ENCODE measurements at regions not wholly inside any gene's neighbourhood (a gene's known extent, or its start where the extent isn't known, plus 50 kb on each side); places are given as distances from the start of the nearest gene placed in this dataset.

GRCh38 chr2:15006667-15007066 is 374.1 kb downstream of the LRATD1 start:
- Histone ChIP-seq H3K36me3 (no peaks in the 10 kb centered on the region), H3K4me1 (no peaks in the 10 kb centered on the region), H3K9me3 (peaks cover 0 to 5% (median 0%) of the 10 kb centered on the region in 3 donors), H3K27ac (no peak overlapping the region), H3K4me3 (no peak overlapping the region), H3K27me3 (no peaks in the 10 kb centered on the region)
- TF ChIP-seq CTCF (IDR thresholded peaks at IDR 0.05): no peak
- TF ChIP-seq EP300 (IDR thresholded peaks at IDR 0.05): no peak
- no peak for TF ChIP-seq POLR2A (IDR thresholded peaks at IDR 0.05)
- no peak for TF ChIP-seq POLR2AphosphoS5 (IDR thresholded peaks at IDR 0.05)
- no peak for ATAC-seq
- 68 to 84% methylated on average over 2 of the region's 2 CpGs for WGBS, 2 donors (ENCODE audit: low coverage in 1 of 2)

GRCh38 chr2:15009681-15010080 is 377.2 kb downstream of the LRATD1 start:
- Histone ChIP-seq H3K27me3 (no peaks in the 10 kb centered on the region), H3K36me3 (no peaks in the 10 kb centered on the region), H3K4me3 (no peak overlapping the region), H3K27ac (no peak overlapping the region), H3K4me1 (no peaks in the 10 kb centered on the region), H3K9me3 (peaks cover 0 to 15% (median 0%) of the 10 kb centered on the region in 3 donors)
- no peak for ATAC-seq
- 90 to 92% methylated on average over 2 to 4 of the region's 4 CpGs for WGBS, 2 donors (ENCODE audit: low coverage in 1 of 2)
- TF ChIP-seq POLR2A (IDR thresholded peaks at IDR 0.05) (no peak), EP300 (IDR thresholded peaks at IDR 0.05) (no peak), CTCF (IDR thresholded peaks at IDR 0.05) (no peak), POLR2AphosphoS5 (IDR thresholded peaks at IDR 0.05) (no peak)

- no peaks in the 10 kb centered on the region for H3K4me1 ChIP-seq
- TF ChIP-seq POLR2A (IDR thresholded peaks at IDR 0.05): no peak
- no peak for TF ChIP-seq EP300 (IDR thresholded peaks at IDR 0.05)
- TF ChIP-seq POLR2AphosphoS5 (IDR thresholded peaks at IDR 0.05): no peak
- TF ChIP-seq CTCF (IDR thresholded peaks at IDR 0.05): no peak
- no peak for ATAC-seq
- no peaks in the 10 kb centered on the region for H3K27me3 ChIP-seq
- H3K36me3 ChIP-seq: no peaks in the 10 kb centered on the region
- no peak overlapping the region for H3K27ac ChIP-seq
- peaks cover 0 to 15% (median 0%) of the 10 kb centered on the region in 3 donors for H3K9me3 ChIP-seq
- H3K4me3 ChIP-seq: no peak overlapping the region
- 84 to 100% methylated on average over 1 of the region's 1 CpG for WGBS, 2 donors (ENCODE audit: low coverage in 1 of 2)
Observed at GRCh38 chr2:15010346-15010745, 377.8 kb downstream of the LRATD1 start.

- no peak for ATAC-seq
- Histone ChIP-seq H3K27ac (no peak overlapping the region), H3K9me3 (no peaks in the 10 kb centered on the region), H3K4me1 (no peaks in the 10 kb centered on the region), H3K36me3 (no peaks in the 10 kb centered on the region), H3K4me3 (no peak overlapping the region), H3K27me3 (no peaks in the 10 kb centered on the region)
- 67 to 91% methylated on average over 1 of the region's 1 CpG for WGBS, 2 donors (ENCODE audit: low coverage in 1 of 2)
- TF ChIP-seq EP300 (IDR thresholded peaks at IDR 0.05): no peak
- TF ChIP-seq POLR2A (IDR thresholded peaks at IDR 0.05): no peak
- no peak for TF ChIP-seq POLR2AphosphoS5 (IDR thresholded peaks at IDR 0.05)
- no peak for TF ChIP-seq CTCF (IDR thresholded peaks at IDR 0.05)
Observed at GRCh38 chr2:15018814-15019213, 386.3 kb downstream of the LRATD1 start.

- no peaks in the 10 kb centered on the region for H3K4me1 ChIP-seq
- no peak for ATAC-seq
- no peak for TF ChIP-seq POLR2AphosphoS5 (IDR thresholded peaks at IDR 0.05)
- TF ChIP-seq POLR2A (IDR thresholded peaks at IDR 0.05): no peak
- no peak for TF ChIP-seq EP300 (IDR thresholded peaks at IDR 0.05)
- H3K9me3 ChIP-seq: no peaks in the 10 kb centered on the region
- H3K4me3 ChIP-seq: no peak overlapping the region
- H3K27ac ChIP-seq: no peak overlapping the region
- H3K36me3 ChIP-seq: no peaks in the 10 kb centered on the region
- no peaks in the 10 kb centered on the region for H3K27me3 ChIP-seq
- 55 to 63% methylated on average over 1 of the region's 1 CpG for WGBS, 2 donors (ENCODE audit: low coverage in 1 of 2)
Observed at GRCh38 chr2:15023221-15023620, 390.7 kb downstream of the LRATD1 start.
